Body of pancreas (tissue), 4 donors: ENCODE measurements at regions not wholly inside any gene's neighbourhood (a gene's known extent, or its start where the extent isn't known, plus 50 kb on each side); places are given as distances from the start of the nearest gene placed in this dataset.

ENCODE experiments used
- ATAC-seq: fragments of 150-250 bp; one replicate; pipeline ENCODE4 v1.9.1; 2016
- DNase-seq, 4 donors: peaks; one replicate each; pipeline ENCODE4 v3.0.0-alpha.2; 2019
- H3K27ac ChIP-seq, 4 donors: fragments of 200-600 bp; sonication (generic); 1 replicate in 3 of 4; 2 replicates in 1 of 4; pipeline versions ENCODE4 v1.5.1 to v1.6.1; 2016 to 2019; ENCODE audit warnings: mild to moderate bottlenecking in 1 of 4, mixed read lengths in 1 of 4, moderate library complexity in 1 of 4
- H3K27me3 ChIP-seq, 2 donors: fragments of 200-600 bp; sonication (generic); one replicate each; pipeline ENCODE4 v1.6.0; 2016; ENCODE audit warnings: mild to moderate bottlenecking in 1 of 2
- H3K36me3 ChIP-seq, 2 donors: fragments of 200-600 bp; sonication (generic); replicated peaks in 1 of 2; 2 replicates each; pipeline ENCODE4 v1.5.1; 2016; ENCODE audit warnings: low read depth in 2 of 2; ENCODE audit not compliant: insufficient read depth in 1 of 2
- H3K4me1 ChIP-seq: fragments of 200-600 bp; sonication (generic); one replicate; pipeline ENCODE4 v1.6.0; 2016
- H3K4me3 ChIP-seq, 2 donors: fragments of 200-600 bp; sonication (generic); 1 replicate in 1 of 2; 2 replicates in 1 of 2; pipeline ENCODE4 v1.5.1; 2016 to 2019
- H3K9me3 ChIP-seq, 3 donors: fragments of 200-600 bp; sonication (generic); 1 replicate in 2 of 3; 2 replicates in 1 of 3; pipeline ENCODE4 v1.5.1; 2016
- POLR2A ChIP-seq, 3 donors: fragments of 450-650 bp; IDR thresholded peaks; one replicate each; pipeline ENCODE4 v1.6.1; 2016; ENCODE audit warnings: antibody characterized with exemption in 3 of 3, mild to moderate bottlenecking in 2 of 3
- WGBS, 2 donors: methylation state at CpG; one replicate each; pipeline ENCODE4 v1.1.5; 2017; 5-methylcytosine and 5-hydroxymethylcytosine counted together
- intact Hi-C: fragments of 100-400 bp; cut with DNase I; formaldehyde crosslinking; loops from one replicate; pipeline ENCODE4 v1.15.1; 2023
- TF ChIP-seq, protein P1 (sequence below), 7 experiments: fragments of 450-650 bp in 4 of 7; fragments of 200-600 bp in 3 of 7; sonication (generic) in 3 of 7; IDR thresholded peaks; one replicate each; pipeline ENCODE4 v1.5.1; 2016 to 2019; ENCODE audit warnings: antibody characterized with exemption in 7 of 7

DNA sequence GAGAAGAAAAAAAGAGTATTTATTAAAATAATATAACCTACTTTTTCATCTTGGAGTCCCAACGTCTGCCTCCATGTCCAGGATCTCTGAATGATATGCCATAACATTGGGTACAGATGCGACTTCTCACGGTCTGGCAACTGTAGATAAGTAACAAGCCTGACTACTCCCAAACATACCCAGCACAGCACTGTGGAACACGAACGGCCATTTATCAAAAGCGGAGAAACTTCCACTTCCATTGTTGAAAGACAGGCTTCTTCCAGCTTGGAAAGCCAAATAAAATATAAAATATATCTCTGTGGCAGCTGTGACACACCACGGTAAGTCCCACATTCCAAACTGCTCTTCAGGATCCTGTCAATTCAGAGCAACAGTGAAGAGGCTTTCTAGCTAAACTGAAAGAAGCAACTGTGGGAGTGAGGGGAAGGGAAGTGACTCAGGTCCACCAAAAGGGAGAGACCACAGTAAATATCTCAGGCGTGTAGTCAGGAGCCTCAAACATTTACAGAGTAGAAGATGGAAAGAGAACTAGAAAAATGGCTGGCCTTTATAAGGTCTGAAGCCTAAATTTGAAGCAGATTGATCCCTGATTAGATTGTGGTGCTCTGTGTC lies 331.7 kb downstream of the LIG4 start:
- ATAC-seq (no peak), DNase-seq (peak in 1 of 4 donors; percentile 16)
- H3K9me3 ChIP-seq: no peaks in the 10 kb centered on the region
- H3K27me3 ChIP-seq: no peaks in the 10 kb centered on the region
- peak overlapping the region in 1 of 4 donors; percentile 30 for H3K27ac ChIP-seq
- H3K4me3 ChIP-seq: no peak overlapping the region
- TF ChIP-seq, protein P1, sequence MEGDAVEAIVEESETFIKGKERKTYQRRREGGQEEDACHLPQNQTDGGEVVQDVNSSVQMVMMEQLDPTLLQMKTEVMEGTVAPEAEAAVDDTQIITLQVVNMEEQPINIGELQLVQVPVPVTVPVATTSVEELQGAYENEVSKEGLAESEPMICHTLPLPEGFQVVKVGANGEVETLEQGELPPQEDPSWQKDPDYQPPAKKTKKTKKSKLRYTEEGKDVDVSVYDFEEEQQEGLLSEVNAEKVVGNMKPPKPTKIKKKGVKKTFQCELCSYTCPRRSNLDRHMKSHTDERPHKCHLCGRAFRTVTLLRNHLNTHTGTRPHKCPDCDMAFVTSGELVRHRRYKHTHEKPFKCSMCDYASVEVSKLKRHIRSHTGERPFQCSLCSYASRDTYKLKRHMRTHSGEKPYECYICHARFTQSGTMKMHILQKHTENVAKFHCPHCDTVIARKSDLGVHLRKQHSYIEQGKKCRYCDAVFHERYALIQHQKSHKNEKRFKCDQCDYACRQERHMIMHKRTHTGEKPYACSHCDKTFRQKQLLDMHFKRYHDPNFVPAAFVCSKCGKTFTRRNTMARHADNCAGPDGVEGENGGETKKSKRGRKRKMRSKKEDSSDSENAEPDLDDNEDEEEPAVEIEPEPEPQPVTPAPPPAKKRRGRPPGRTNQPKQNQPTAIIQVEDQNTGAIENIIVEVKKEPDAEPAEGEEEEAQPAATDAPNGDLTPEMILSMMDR (IDR thresholded peaks at IDR 0.05): no peak
- no peak for TF ChIP-seq POLR2A (IDR thresholded peaks at IDR 0.05)
- H3K36me3 ChIP-seq: no peaks in the 10 kb centered on the region
- 45 to 47% methylated on average over 8 of the region's 8 CpGs for WGBS, 2 donors
- intact Hi-C loops: no loop called here
- H3K4me1 ChIP-seq: no peaks in the 10 kb centered on the region

DNA sequence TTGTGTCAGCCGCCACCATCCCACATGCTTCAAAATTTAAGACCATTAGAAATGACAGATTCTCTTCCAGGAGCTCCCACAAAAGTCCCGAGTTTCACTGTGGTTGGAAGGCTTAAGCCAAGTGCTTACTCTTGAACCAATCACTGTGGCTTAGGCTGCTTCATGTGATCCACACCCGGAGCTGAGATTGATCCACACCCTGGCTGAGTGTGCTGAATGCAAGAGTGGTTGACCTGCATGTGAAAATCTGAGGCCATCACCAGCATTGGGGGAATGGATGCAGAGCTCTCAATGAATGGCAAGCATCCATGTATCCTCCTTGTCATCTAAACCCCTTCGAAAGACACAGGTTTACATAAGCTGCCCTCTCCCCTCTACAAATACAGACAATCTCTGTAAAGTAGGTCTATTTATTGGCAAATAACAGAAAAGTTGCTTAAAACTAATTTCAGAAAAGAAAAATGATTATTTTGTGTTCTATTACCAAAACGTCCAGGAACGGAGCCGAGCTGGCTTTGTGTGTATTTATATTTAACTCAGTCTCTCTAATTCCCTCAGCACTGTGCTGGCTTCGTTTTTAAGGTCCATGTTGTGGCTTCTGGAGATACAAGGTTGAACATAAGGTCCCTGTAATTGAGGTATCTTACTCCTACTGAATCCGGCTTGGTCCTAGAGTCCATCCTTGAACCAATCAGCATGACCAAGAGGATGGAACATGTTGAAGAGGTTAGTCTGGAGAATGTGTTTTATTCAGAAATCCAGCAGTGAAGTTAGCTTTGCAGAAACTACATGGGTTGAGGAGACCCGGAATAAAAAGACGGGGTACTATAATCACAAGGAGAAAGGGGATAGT lies 332.4 kb downstream of the LIG4 start:
- no peak overlapping the region for H3K27ac ChIP-seq
- no peaks in the 10 kb centered on the region for H3K27me3 ChIP-seq
- intact Hi-C loops: no loop called here
- no peaks in the 10 kb centered on the region for H3K4me1 ChIP-seq
- TF ChIP-seq, protein P1 (IDR thresholded peaks at IDR 0.05): no peak
- no peak for TF ChIP-seq POLR2A (IDR thresholded peaks at IDR 0.05)
- no peak overlapping the region for H3K4me3 ChIP-seq
- H3K36me3 ChIP-seq: no peaks in the 10 kb centered on the region
- 70 to 74% methylated on average over 10 to 11 of the region's 11 CpGs for WGBS, 2 donors
- ATAC-seq (no peak), DNase-seq (no peak)
- H3K9me3 ChIP-seq: no peaks in the 10 kb centered on the region

DNA sequence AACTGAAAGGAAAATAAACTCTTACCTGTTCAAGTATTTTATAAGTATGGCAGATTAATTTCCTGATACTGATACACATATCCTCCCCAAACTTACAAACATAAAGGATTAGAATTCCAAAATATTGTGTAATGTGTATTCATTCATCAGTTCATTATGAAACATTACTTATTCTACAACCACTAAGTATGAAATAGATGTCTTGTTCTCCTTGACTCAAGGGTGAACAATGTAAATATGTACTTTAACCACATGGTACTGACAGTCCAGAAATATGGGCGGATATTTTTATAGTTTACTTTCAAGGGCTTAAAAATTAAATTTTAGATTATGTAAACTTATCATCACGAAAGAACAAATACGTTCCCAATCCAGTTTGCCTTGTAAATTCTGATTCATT lies 334.0 kb downstream of the LIG4 start:
- H3K27me3 ChIP-seq: no peaks in the 10 kb centered on the region
- H3K9me3 ChIP-seq: no peaks in the 10 kb centered on the region
- intact Hi-C loops: no loop called here
- WGBS, 2 donors: 23 to 24% methylated on average over 3 of the region's 3 CpGs
- no peaks in the 10 kb centered on the region for H3K36me3 ChIP-seq
- DNase-seq: no peak
- H3K4me1 ChIP-seq: no peaks in the 10 kb centered on the region
- ATAC-seq: no peak
- no peak overlapping the region for H3K27ac ChIP-seq
- H3K4me3 ChIP-seq: no peak overlapping the region
- TF ChIP-seq, protein P1 (IDR thresholded peaks at IDR 0.05): no peak
- no peak for TF ChIP-seq POLR2A (IDR thresholded peaks at IDR 0.05)

DNA sequence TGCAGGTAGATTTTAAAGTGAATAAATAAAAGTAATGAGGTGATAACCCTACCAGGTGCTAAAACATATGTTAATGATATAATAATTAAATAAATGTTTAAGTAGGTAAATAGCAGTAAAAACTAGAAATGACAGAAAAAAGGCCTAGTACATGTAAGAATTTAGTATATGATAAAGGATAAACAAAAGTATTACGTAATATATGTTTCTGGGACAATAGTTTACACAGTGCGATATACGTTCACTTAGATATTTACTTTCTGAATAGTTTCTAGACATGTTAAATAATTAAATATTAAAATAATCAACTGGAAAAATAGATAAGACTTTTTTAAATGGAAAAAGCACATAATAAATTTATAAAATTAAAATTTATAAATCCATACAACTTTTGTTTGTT lies 340.9 kb downstream of the LIG4 start:
- H3K4me3 ChIP-seq: no peak overlapping the region
- intact Hi-C loops: no loop called here
- H3K27ac ChIP-seq: no peak overlapping the region
- TF ChIP-seq, protein P1 (IDR thresholded peaks at IDR 0.05): no peak
- no peak for TF ChIP-seq POLR2A (IDR thresholded peaks at IDR 0.05)
- no peaks in the 10 kb centered on the region for H3K27me3 ChIP-seq
- WGBS, 2 donors: 40 to 57% methylated on average over 3 of the region's 3 CpGs
- H3K9me3 ChIP-seq: no peaks in the 10 kb centered on the region
- no peak for ATAC-seq
- H3K36me3 ChIP-seq: no peaks in the 10 kb centered on the region
- no peaks in the 10 kb centered on the region for H3K4me1 ChIP-seq
- no peak for DNase-seq
